Endothelial cell of umbilical vein (primary cell): ENCODE measurements at regions not wholly inside any gene's neighbourhood (a gene's known extent, or its start where the extent isn't known, plus 50 kb on each side); places are given as distances from the start of the nearest gene placed in this dataset.

Source experiments
- EZH2 ChIP-seq: IDR thresholded peaks from 2 replicates; pipeline ENCODE4 v1.6.1; 2012; ENCODE audit warnings: borderline replicate concordance, low read depth, mild to moderate bottlenecking, moderate library complexity, low read length, inconsistent platforms; ENCODE audit not compliant: severe bottlenecking
- FOS ChIP-seq: IDR thresholded peaks from 2 replicates; pipeline ENCODE4 v1.6.1; 2011; ENCODE audit warnings: mild to moderate bottlenecking, low read length, moderate library complexity, borderline replicate concordance; ENCODE audit not compliant: insufficient read depth
- POLR2A ChIP-seq: IDR thresholded peaks from 2 replicates; pipeline ENCODE4 v1.6.1; 2012; ENCODE audit warnings: low read depth, mild to moderate bottlenecking, control low read depth, low read length
- POLR2AphosphoS5 ChIP-seq: IDR thresholded peaks from 2 replicates; pipeline ENCODE4 v1.6.1; 2012; ENCODE audit warnings: low read depth, mild to moderate bottlenecking, control low read depth, low read length, moderate library complexity; ENCODE audit not compliant: insufficient read depth
- TF ChIP-seq, protein P1 (sequence below), 2 donors: IDR thresholded peaks; 1 replicate in 1 of 2; 2 replicates in 1 of 2; pipeline ENCODE4 v1.5.1; 2011; ENCODE audit warnings: low read length in 2 of 2, mild to moderate bottlenecking in 2 of 2, moderate library complexity in 2 of 2, control low read depth in 1 of 2, inconsistent platforms in 1 of 2, low read depth in 1 of 2; ENCODE audit not compliant: insufficient read depth in 1 of 2; ENCODE audit errors: extremely low read depth in 1 of 2
- TF ChIP-seq, protein P2 (sequence below): IDR thresholded peaks from 2 replicates; pipeline ENCODE4 v1.6.1; 2011; ENCODE audit not compliant: insufficient read depth, insufficient read length

DNA sequence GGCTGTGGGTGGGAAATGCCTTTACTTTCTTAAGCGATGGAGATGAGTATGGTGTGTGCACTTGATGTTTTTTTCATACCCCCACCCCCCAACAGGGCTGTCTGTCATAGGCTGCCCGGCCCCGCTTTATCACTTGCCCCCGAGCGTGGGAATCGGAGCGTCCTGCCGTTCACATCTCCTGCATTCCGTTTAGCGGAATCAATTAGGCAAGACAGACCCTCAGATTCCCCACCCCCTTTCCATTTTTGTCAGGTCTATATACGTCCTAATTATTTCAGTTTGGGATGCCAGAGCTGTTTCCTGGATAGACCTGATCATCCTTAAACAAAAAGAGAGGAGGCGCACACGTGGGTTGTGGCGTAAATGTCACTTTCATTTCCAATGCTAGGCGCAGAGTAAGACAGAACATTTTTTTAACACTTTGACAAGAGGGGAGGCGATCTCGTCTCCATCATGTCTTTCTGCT lies 217.2 kb downstream of the MEF2C start:
- TF ChIP-seq, protein P1, sequence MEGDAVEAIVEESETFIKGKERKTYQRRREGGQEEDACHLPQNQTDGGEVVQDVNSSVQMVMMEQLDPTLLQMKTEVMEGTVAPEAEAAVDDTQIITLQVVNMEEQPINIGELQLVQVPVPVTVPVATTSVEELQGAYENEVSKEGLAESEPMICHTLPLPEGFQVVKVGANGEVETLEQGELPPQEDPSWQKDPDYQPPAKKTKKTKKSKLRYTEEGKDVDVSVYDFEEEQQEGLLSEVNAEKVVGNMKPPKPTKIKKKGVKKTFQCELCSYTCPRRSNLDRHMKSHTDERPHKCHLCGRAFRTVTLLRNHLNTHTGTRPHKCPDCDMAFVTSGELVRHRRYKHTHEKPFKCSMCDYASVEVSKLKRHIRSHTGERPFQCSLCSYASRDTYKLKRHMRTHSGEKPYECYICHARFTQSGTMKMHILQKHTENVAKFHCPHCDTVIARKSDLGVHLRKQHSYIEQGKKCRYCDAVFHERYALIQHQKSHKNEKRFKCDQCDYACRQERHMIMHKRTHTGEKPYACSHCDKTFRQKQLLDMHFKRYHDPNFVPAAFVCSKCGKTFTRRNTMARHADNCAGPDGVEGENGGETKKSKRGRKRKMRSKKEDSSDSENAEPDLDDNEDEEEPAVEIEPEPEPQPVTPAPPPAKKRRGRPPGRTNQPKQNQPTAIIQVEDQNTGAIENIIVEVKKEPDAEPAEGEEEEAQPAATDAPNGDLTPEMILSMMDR (IDR thresholded peaks at IDR 0.05; ENCODE audit: extremely low read depth in 1 of 2, insufficient read depth in 1 of 2, low read depth in 1 of 2, low read length in 2 of 2), result no peak
- TF ChIP-seq POLR2AphosphoS5 (no peak), POLR2A (no peak), EZH2 (no peak), FOS (no peak)
- TF ChIP-seq, protein P2, sequence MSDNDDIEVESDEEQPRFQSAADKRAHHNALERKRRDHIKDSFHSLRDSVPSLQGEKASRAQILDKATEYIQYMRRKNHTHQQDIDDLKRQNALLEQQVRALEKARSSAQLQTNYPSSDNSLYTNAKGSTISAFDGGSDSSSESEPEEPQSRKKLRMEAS, result no peak
